ENCODE measurements at regions not wholly inside any gene's neighbourhood (a gene's known extent, or its start where the extent isn't known, plus 50 kb on each side); places are given as distances from the start of the nearest gene placed in this dataset.

DNA sequence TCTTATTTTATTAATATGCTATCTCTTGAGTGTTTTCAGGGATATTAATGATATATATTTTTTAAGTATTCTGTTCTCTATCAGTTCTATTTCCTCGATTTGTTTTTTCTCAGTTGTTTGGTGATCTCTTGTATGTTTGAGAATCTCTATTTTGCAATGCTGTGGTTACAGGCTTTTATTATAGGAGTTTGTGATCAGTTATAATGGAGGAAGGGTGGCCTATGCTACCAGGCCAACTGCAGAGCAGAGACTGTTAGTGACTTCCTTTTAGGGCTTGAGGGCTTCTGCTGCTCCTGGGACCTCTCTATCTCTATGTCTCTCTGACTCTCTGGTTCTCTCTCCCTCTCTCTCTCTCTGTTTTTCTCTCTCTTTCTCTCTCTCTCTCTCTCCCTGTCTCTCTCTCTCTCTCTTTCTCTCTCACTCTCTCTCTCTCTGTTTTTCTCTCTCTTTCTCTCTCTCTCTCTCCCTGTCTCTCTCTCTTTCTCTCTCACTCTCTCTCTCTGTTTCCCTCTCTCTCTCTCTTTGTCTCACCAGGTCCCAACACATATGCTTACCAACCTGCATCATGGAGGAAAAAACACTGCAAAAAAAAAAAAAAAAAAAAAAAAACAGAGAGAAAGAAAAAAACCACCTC is 69.4 kb upstream of the CAV2 start:
- no peak overlapping the region for H3K27ac ChIP-seq (ENCODE audit: low read depth in 1 of 2, low read length in 2 of 2)
- WGBS: 69% methylated on average over 1 of the region's 1 CpG
- H3K27me3 ChIP-seq (ENCODE audit: control insufficient read depth in 4 of 4, insufficient read depth in 4 of 4, low read length in 3 of 4): no peaks in the 10 kb centered on the region
- no peak overlapping the region for H3K9ac ChIP-seq (ENCODE audit: low read depth in 1 of 2, low read length in 2 of 2)
- H3K4me1 ChIP-seq (ENCODE audit: control insufficient read depth in 4 of 4, insufficient read depth in 4 of 4, low read length in 3 of 4): no peaks in the 10 kb centered on the region
- TF ChIP-seq JUND (IDR thresholded peaks at IDR 0.05): no peak
- no peak for TF ChIP-seq RXRA (IDR thresholded peaks at IDR 0.05)
- TF ChIP-seq GABPA (IDR thresholded peaks at IDR 0.05 in 1 of 2, conservative IDR thresholded peaks at IDR 0.05 in 1 of 2): no peak
- TF ChIP-seq, protein P1, sequence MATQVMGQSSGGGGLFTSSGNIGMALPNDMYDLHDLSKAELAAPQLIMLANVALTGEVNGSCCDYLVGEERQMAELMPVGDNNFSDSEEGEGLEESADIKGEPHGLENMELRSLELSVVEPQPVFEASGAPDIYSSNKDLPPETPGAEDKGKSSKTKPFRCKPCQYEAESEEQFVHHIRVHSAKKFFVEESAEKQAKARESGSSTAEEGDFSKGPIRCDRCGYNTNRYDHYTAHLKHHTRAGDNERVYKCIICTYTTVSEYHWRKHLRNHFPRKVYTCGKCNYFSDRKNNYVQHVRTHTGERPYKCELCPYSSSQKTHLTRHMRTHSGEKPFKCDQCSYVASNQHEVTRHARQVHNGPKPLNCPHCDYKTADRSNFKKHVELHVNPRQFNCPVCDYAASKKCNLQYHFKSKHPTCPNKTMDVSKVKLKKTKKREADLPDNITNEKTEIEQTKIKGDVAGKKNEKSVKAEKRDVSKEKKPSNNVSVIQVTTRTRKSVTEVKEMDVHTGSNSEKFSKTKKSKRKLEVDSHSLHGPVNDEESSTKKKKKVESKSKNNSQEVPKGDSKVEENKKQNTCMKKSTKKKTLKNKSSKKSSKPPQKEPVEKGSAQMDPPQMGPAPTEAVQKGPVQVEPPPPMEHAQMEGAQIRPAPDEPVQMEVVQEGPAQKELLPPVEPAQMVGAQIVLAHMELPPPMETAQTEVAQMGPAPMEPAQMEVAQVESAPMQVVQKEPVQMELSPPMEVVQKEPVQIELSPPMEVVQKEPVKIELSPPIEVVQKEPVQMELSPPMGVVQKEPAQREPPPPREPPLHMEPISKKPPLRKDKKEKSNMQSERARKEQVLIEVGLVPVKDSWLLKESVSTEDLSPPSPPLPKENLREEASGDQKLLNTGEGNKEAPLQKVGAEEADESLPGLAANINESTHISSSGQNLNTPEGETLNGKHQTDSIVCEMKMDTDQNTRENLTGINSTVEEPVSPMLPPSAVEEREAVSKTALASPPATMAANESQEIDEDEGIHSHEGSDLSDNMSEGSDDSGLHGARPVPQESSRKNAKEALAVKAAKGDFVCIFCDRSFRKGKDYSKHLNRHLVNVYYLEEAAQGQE (IDR thresholded peaks at IDR 0.05): no peak
- TF ChIP-seq FOXA2 (IDR thresholded peaks at IDR 0.05): no peak
- TF ChIP-seq, protein P2, sequence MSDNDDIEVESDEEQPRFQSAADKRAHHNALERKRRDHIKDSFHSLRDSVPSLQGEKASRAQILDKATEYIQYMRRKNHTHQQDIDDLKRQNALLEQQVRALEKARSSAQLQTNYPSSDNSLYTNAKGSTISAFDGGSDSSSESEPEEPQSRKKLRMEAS (IDR thresholded peaks at IDR 0.05): no peak
- no peak for TF ChIP-seq TAF1 (conservative IDR thresholded peaks at IDR 0.05)
- TF ChIP-seq NR2F2 (IDR thresholded peaks at IDR 0.05): no peak
- no peak for TF ChIP-seq HNF4G (IDR thresholded peaks at IDR 0.05)
- no peaks in the 10 kb centered on the region for H3K36me3 ChIP-seq (ENCODE audit: control insufficient read depth in 4 of 4, insufficient read depth in 3 of 4, low read depth in 1 of 4, low read length in 3 of 4)
- no peaks in the 10 kb centered on the region for H3K9me3 ChIP-seq (ENCODE audit: control insufficient read depth in 4 of 4, low read length in 3 of 4)
- no peak overlapping the region for H3K4me3 ChIP-seq (ENCODE audit: low read depth in 1 of 3, low read length in 3 of 3)
- no peak for DNase-seq (ENCODE audit: low spot score)

GRCh38 chr7:116431787-116432526 is 67.6 kb upstream of the CAV2 start:
- 95% methylated on average over 6 of the region's 6 CpGs for WGBS
- TF ChIP-seq RXRA (IDR thresholded peaks at IDR 0.05) (no peak), FOXA1 (IDR thresholded peaks at IDR 0.05) (no peak), GABPA (IDR thresholded peaks at IDR 0.05 in 1 of 2, conservative IDR thresholded peaks at IDR 0.05 in 1 of 2) (no peak), FOXA2 (IDR thresholded peaks at IDR 0.05) (no peak), NR2F2 (IDR thresholded peaks at IDR 0.05) (no peak), SP1 (IDR thresholded peaks at IDR 0.05) (no peak), RAD21 (IDR thresholded peaks at IDR 0.05) (no peak), YY1 (IDR thresholded peaks at IDR 0.05) (no peak), TAF1 (conservative IDR thresholded peaks at IDR 0.05) (no peak), EGR1 (IDR thresholded peaks at IDR 0.05; ENCODE audit: low read depth in 2 of 2) (no peak), HNF4G (IDR thresholded peaks at IDR 0.05) (no peak), HNF4A (conservative IDR thresholded peaks at IDR 0.05) (no peak), JUND (IDR thresholded peaks at IDR 0.05) (no peak)
- TF ChIP-seq, protein P3, sequence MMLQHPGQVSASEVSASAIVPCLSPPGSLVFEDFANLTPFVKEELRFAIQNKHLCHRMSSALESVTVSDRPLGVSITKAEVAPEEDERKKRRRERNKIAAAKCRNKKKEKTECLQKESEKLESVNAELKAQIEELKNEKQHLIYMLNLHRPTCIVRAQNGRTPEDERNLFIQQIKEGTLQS (IDR thresholded peaks at IDR 0.05): no peak
- TF ChIP-seq, protein P4, sequence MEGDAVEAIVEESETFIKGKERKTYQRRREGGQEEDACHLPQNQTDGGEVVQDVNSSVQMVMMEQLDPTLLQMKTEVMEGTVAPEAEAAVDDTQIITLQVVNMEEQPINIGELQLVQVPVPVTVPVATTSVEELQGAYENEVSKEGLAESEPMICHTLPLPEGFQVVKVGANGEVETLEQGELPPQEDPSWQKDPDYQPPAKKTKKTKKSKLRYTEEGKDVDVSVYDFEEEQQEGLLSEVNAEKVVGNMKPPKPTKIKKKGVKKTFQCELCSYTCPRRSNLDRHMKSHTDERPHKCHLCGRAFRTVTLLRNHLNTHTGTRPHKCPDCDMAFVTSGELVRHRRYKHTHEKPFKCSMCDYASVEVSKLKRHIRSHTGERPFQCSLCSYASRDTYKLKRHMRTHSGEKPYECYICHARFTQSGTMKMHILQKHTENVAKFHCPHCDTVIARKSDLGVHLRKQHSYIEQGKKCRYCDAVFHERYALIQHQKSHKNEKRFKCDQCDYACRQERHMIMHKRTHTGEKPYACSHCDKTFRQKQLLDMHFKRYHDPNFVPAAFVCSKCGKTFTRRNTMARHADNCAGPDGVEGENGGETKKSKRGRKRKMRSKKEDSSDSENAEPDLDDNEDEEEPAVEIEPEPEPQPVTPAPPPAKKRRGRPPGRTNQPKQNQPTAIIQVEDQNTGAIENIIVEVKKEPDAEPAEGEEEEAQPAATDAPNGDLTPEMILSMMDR (IDR thresholded peaks at IDR 0.05; ENCODE audit: low read depth, low read length, missing input control): no peak
- TF ChIP-seq, protein P2 (IDR thresholded peaks at IDR 0.05): no peak
- TF ChIP-seq, protein P5, sequence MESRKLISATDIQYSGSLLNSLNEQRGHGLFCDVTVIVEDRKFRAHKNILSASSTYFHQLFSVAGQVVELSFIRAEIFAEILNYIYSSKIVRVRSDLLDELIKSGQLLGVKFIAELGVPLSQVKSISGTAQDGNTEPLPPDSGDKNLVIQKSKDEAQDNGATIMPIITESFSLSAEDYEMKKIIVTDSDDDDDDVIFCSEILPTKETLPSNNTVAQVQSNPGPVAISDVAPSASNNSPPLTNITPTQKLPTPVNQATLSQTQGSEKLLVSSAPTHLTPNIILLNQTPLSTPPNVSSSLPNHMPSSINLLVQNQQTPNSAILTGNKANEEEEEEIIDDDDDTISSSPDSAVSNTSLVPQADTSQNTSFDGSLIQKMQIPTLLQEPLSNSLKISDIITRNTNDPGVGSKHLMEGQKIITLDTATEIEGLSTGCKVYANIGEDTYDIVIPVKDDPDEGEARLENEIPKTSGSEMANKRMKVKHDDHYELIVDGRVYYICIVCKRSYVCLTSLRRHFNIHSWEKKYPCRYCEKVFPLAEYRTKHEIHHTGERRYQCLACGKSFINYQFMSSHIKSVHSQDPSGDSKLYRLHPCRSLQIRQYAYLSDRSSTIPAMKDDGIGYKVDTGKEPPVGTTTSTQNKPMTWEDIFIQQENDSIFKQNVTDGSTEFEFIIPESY (IDR thresholded peaks at IDR 0.05): no peak
- TF ChIP-seq, protein P1 (IDR thresholded peaks at IDR 0.05): no peak
- no peak for DNase-seq (ENCODE audit: low spot score)

More at GRCh38 chr7:116431787-116432526, 67.6 kb upstream of the CAV2 start:
- Histone ChIP-seq H3K4me3 (ENCODE audit: low read depth in 1 of 3, low read length in 3 of 3) (no peak overlapping the region), H3K27ac (ENCODE audit: low read depth in 1 of 2, low read length in 2 of 2) (no peak overlapping the region), H3K4me1 (ENCODE audit: control insufficient read depth in 4 of 4, insufficient read depth in 4 of 4, low read length in 3 of 4) (no peaks in the 10 kb centered on the region), H3K36me3 (ENCODE audit: control insufficient read depth in 4 of 4, insufficient read depth in 3 of 4, low read depth in 1 of 4, low read length in 3 of 4) (no peaks in the 10 kb centered on the region), H3K9me3 (ENCODE audit: control insufficient read depth in 4 of 4, low read length in 3 of 4) (no peaks in the 10 kb centered on the region), H3K9ac (ENCODE audit: low read depth in 1 of 2, low read length in 2 of 2) (no peak overlapping the region), H3K27me3 (ENCODE audit: control insufficient read depth in 4 of 4, insufficient read depth in 4 of 4, low read length in 3 of 4) (no peaks in the 10 kb centered on the region)
